GM10248 (cell line): ENCODE measurements at regions not wholly inside any gene's neighbourhood (a gene's known extent, or its start where the extent isn't known, plus 50 kb on each side); places are given as distances from the start of the nearest gene placed in this dataset.

ENCODE experiments used
- CTCF ChIA-PET: fragments of 300-600 bp; sonication (Branson Sonifier 250); formaldehyde crosslinking; extraction: SDS; loops from one replicate; lab custom pipeline; 2021; ENCODE audit warnings: antibody characterized with exemption; lab: Yijun Ruan, JAX
- POLR2A ChIA-PET: fragments of 350-650 bp; sonication (Branson Sonifier 250); formaldehyde crosslinking; extraction: SDS; loops from one replicate; lab custom pipeline; 2020; ENCODE audit warnings: antibody characterized with exemption; lab: Yijun Ruan, JAX
- DNase-seq: peaks from one replicate; pipeline ENCODE4 v3.0.0; 2012; ENCODE audit errors: extremely low spot score
- CTCF ChIP-seq: IDR thresholded peaks from 2 replicates; pipeline ENCODE4 v1.5.1; 2012; ENCODE audit warnings: mild to moderate bottlenecking, low read depth; ENCODE audit errors: extremely low read depth, missing control alignments, control extremely low read depth

GRCh38 chr6:105600336-105601260 is 197.7 kb upstream of the PREP start:
- no peak for DNase-seq
- ChIA-PET POLR2A (no interaction called here), CTCF (interaction anchor here (1.3 kb wide), 1 partner anchor 9 kb away, joined by 4 read pairs; no protein-coding TSS in a partner anchor)
- TF ChIP-seq CTCF: no peak

- ChIA-PET POLR2A (no interaction called here), CTCF (interaction anchor here (1.6 kb wide), 1 partner anchor 46 kb away, joined by 4 read pairs; no protein-coding TSS in a partner anchor)
- no peak for DNase-seq
These were observed 195.4 kb upstream of the PREP start for GRCh38 chr6:105598264-105598663.

GRCh38 chr6:105596284-105596755 is 193.4 kb upstream of the PREP start:
- TF ChIP-seq CTCF: no peak
- ChIA-PET CTCF (no interaction called here), POLR2A (no interaction called here)
- DNase-seq: no peak

More at GRCh38 chr6:105598264-105598663, 195.4 kb upstream of the PREP start:
- TF ChIP-seq CTCF: no peak

- POLR2A ChIA-PET: no interaction called here
- TF ChIP-seq CTCF: no peak
- DNase-seq: no peak
- CTCF ChIA-PET: no interaction called here
These were observed 192.9 kb upstream of the PREP start for GRCh38 chr6:105595829-105596228.

GRCh38 chr6:105594821-105595220 is 191.9 kb upstream of the PREP start:
- TF ChIP-seq CTCF: no peak
- CTCF ChIA-PET: interaction anchor here (0.7 kb wide), 1 partner anchor 49 kb away, joined by 3 read pairs; no protein-coding TSS in a partner anchor

GRCh38 chr6:105593805-105594671 is 191.2 kb upstream of the PREP start:
- CTCF ChIA-PET: interaction anchor here (0.7 to 1.0 kb wide), 3 partner anchors 8 to 50 kb away, joined by 3 read pairs; no protein-coding TSS in a partner anchor
- TF ChIP-seq CTCF: no peak
- DNase-seq: no peak
- POLR2A ChIA-PET: no interaction called here

More at GRCh38 chr6:105594821-105595220, 191.9 kb upstream of the PREP start:
- no peak for DNase-seq
- POLR2A ChIA-PET: no interaction called here
